Esophagus squamous epithelium (tissue), 5 donors: ENCODE measurements at regions not wholly inside any gene's neighbourhood (a gene's known extent, or its start where the extent isn't known, plus 50 kb on each side); places are given as distances from the start of the nearest gene placed in this dataset.

Experiments
- DNase-seq: peaks from one replicate; lab custom pipeline; 2025; lab: John Stamatoyannopoulos, UW
- H3K27ac ChIP-seq, 4 donors: fragments of 200-600 bp; sonication (generic); one replicate each; pipeline ENCODE4 v1.5.1; 2016 to 2019; ENCODE audit warnings: mild to moderate bottlenecking in 1 of 4
- H3K27me3 ChIP-seq, 4 donors: fragments of 200-600 bp; sonication (generic); 1 replicate in 3 of 4; 2 replicates in 1 of 4; pipeline versions ENCODE4 v1.5.1 to v1.6.0; 2017 to 2021; ENCODE audit warnings: antibody characterized with exemption in 1 of 4
- H3K36me3 ChIP-seq, 3 donors: fragments of 200-600 bp; sonication (generic); one replicate each; pipeline ENCODE4 v1.5.1; 2016 to 2019
- H3K4me1 ChIP-seq, 3 donors: fragments of 200-600 bp; sonication (generic); one replicate each; pipeline ENCODE4 v1.5.1; 2017 to 2019
- H3K4me3 ChIP-seq, 4 donors: fragments of 200-600 bp; sonication (generic); 1 replicate in 3 of 4; 2 replicates in 1 of 4; pipeline ENCODE4 v1.5.1; 2016 to 2019; ENCODE audit warnings: mild to moderate bottlenecking in 2 of 4, moderate library complexity in 1 of 4
- H3K9me3 ChIP-seq, 3 donors: fragments of 200-600 bp; sonication (generic); one replicate each; pipeline ENCODE4 v1.5.1; 2016 to 2019
- POLR2A ChIP-seq, 4 donors: fragments of 450-650 bp; IDR thresholded peaks; one replicate each; pipeline ENCODE4 v1.6.1; 2017; ENCODE audit warnings: antibody characterized with exemption in 4 of 4, mild to moderate bottlenecking in 4 of 4, moderate library complexity in 3 of 4
- WGBS, 2 donors: methylation state at CpG; one replicate each; pipeline ENCODE4 v1.1.5; 2018; 5-methylcytosine and 5-hydroxymethylcytosine counted together
- intact Hi-C: fragments of 100-400 bp; cut with DNase I; formaldehyde crosslinking; loops from one replicate; pipeline ENCODE4 v1.15.0; 2022
- TF ChIP-seq, protein P1 (sequence below), 6 experiments: fragments of 450-650 bp in 4 of 6; fragments of 200-600 bp in 2 of 6; sonication (generic) in 2 of 6; IDR thresholded peaks; one replicate each; pipeline ENCODE4 v1.5.1; 2016 to 2019; ENCODE audit warnings: antibody characterized with exemption in 6 of 6, mild to moderate bottlenecking in 4 of 6, moderate library complexity in 4 of 6
- donor health status: DM: yes; HTN: yes; CAD: no.

DNA sequence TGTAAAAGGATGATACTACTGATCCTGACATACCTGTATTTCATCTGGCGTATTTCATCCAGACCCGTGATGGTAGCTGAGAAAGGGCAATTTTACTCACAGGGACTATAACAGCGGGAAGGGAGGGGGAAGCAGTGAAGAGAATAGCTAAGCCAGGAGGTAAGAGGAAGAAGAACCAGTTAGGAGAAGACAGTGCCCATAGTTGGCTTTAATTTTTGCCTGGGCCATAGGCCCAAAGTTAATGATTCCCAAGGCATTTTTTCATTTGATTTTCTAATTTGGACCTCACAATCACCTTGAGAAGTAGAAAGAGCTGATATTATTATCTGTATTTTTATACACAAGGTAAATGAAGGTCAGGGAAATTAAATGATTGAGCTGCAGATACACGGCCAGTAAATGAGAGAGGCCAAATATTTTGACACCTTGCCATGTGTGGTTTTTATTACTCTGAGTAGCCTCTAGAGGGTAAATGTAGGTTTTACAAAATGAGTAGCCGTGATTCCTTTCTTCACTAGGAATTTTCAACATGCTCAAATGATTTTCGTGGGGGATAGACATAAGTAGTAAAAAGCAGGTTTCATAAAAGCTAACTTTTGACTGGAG is 382.2 kb downstream of the FUT8 start:
- TF ChIP-seq POLR2A (IDR thresholded peaks at IDR 0.05), result no peak
- TF ChIP-seq, protein P1, sequence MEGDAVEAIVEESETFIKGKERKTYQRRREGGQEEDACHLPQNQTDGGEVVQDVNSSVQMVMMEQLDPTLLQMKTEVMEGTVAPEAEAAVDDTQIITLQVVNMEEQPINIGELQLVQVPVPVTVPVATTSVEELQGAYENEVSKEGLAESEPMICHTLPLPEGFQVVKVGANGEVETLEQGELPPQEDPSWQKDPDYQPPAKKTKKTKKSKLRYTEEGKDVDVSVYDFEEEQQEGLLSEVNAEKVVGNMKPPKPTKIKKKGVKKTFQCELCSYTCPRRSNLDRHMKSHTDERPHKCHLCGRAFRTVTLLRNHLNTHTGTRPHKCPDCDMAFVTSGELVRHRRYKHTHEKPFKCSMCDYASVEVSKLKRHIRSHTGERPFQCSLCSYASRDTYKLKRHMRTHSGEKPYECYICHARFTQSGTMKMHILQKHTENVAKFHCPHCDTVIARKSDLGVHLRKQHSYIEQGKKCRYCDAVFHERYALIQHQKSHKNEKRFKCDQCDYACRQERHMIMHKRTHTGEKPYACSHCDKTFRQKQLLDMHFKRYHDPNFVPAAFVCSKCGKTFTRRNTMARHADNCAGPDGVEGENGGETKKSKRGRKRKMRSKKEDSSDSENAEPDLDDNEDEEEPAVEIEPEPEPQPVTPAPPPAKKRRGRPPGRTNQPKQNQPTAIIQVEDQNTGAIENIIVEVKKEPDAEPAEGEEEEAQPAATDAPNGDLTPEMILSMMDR (IDR thresholded peaks at IDR 0.05), result no peak
- H3K4me1 ChIP-seq, result no peaks in the 10 kb centered on the region
- H3K36me3 ChIP-seq, result no peaks in the 10 kb centered on the region
- intact Hi-C loops, result no loop called here
- H3K27ac ChIP-seq, result no peak overlapping the region
- no peaks in the 10 kb centered on the region for H3K9me3 ChIP-seq
- H3K4me3 ChIP-seq, result no peak overlapping the region
- H3K27me3 ChIP-seq, result peaks cover 0 to 12% (median 0%) of the 10 kb centered on the region in 4 donors
- DNase-seq, result no peak
- WGBS, 2 donors, result 72 to 86% methylated on average over 6 of the region's 6 CpGs

DNA sequence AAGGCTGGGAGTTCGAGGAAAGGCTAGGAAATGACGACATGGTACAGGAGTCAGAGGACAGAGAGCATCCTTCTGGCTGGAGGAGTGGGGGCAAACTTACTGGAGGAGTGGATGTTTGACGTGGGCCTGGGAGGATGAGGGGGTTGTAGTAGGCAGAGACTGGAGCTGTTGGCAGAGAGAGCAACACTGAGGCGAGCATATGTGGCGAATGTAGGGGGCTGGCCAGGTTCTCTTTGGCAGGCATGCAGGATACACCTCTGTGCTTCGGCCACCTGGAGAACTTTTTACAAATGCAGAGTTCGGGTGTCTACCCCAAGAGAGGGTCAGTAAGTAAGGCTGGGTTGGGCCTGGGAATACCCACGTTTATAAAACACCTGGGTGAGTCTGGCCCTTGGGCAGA is 385.7 kb downstream of the FUT8 start:
- H3K27ac ChIP-seq, result no peak overlapping the region
- intact Hi-C loops, result no loop called here
- H3K9me3 ChIP-seq, result no peaks in the 10 kb centered on the region
- TF ChIP-seq POLR2A (IDR thresholded peaks at IDR 0.05), result no peak
- TF ChIP-seq, protein P1 (IDR thresholded peaks at IDR 0.05), result no peak
- WGBS, 2 donors, result 84 to 85% methylated on average over 8 of the region's 8 CpGs
- no peak overlapping the region for H3K4me3 ChIP-seq
- H3K36me3 ChIP-seq, result no peaks in the 10 kb centered on the region
- no peak for DNase-seq
- H3K27me3 ChIP-seq, result no peaks in the 10 kb centered on the region
- H3K4me1 ChIP-seq, result no peaks in the 10 kb centered on the region

DNA sequence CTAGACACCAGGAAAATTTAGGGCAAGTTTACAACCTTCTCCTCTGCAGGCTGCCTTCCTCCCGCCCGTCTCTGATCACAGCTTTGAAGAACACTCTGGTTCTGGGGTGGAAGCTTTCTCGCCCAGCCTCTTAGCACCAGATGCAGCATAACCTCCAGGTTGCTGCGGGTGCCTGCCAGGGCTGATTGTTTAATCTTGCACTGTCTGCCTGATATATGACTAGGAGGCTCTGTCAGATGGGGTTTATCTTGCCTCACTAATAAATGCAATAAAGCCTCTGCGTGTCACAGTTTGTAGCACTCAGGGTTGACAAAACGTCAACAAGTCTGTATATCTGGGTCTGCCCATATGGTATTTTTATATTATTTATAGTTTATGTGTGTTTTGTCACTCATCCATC is 388.2 kb downstream of the FUT8 start:
- H3K4me3 ChIP-seq, result no peak overlapping the region
- DNase-seq, result no peak
- H3K27ac ChIP-seq, result no peak overlapping the region
- H3K27me3 ChIP-seq, result no peaks in the 10 kb centered on the region
- 68 to 85% methylated on average over 2 to 6 of the region's 6 CpGs for WGBS, 2 donors
- no peak for TF ChIP-seq POLR2A (IDR thresholded peaks at IDR 0.05)
- TF ChIP-seq, protein P1 (IDR thresholded peaks at IDR 0.05), result no peak
- H3K9me3 ChIP-seq, result no peaks in the 10 kb centered on the region
- no peaks in the 10 kb centered on the region for H3K36me3 ChIP-seq
- H3K4me1 ChIP-seq, result no peaks in the 10 kb centered on the region
- intact Hi-C loops, result no loop called here

DNA sequence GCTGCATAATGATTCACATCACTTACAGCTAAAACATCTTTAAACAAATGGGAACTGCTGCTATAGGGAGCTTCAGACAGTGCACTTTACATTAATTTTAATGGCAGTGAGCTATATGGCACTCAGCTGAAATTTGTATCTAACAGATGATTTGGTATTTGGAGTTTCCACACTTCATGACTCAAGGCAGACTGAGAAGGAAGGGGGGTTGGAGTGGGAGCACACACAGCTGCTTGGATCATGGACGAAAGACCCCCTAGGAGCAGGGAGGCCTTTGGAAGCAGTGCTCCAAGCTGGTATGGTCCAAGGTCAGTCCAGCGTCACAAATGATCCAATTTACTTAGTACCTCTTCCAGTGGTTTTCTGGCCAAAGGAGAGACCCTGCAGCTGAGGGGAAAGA is 389.7 kb downstream of the FUT8 start:
- no peak for DNase-seq
- Histone ChIP-seq H3K4me1 (no peaks in the 10 kb centered on the region), H3K27ac (no peak overlapping the region), H3K9me3 (no peaks in the 10 kb centered on the region), H3K4me3 (no peak overlapping the region), H3K27me3 (no peaks in the 10 kb centered on the region), H3K36me3 (no peaks in the 10 kb centered on the region)
- intact Hi-C loops, result no loop called here
- TF ChIP-seq, protein P1 (IDR thresholded peaks at IDR 0.05), result no peak
- no peak for TF ChIP-seq POLR2A (IDR thresholded peaks at IDR 0.05)
- 83 to 86% methylated on average over 2 of the region's 2 CpGs for WGBS, 2 donors

DNA sequence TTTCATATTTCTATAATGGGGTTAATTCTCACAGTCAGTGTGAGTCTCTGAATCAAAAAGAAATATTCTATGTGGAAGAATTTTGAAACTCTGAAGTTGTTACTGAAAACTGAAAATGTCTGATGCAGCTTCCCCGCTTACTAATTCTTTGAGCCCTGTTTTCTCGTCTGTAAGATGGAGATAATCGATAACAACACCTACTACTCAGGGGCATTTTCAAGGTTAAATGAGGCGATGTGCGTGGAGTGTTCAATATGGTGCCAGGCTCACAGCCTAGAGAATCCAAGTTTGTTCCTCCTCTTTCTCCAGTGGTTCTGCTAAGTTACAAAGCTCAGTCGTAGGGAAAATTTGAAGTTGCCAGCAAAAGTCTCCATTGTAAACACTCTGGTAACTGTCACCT is 391.4 kb downstream of the FUT8 start:
- Histone ChIP-seq H3K4me1 (no peaks in the 10 kb centered on the region), H3K27ac (no peak overlapping the region), H3K9me3 (peaks cover 0 to 12% (median 11%) of the 10 kb centered on the region in 3 donors), H3K36me3 (no peaks in the 10 kb centered on the region), H3K27me3 (no peaks in the 10 kb centered on the region), H3K4me3 (no peak overlapping the region)
- WGBS, 2 donors, result 72 to 76% methylated on average over 6 of the region's 6 CpGs
- intact Hi-C loops, result no loop called here
- no peak for TF ChIP-seq POLR2A (IDR thresholded peaks at IDR 0.05)
- TF ChIP-seq, protein P1 (IDR thresholded peaks at IDR 0.05), result no peak
- no peak for DNase-seq
